ENCODE measurements at regions not wholly inside any gene's neighbourhood (a gene's known extent, or its start where the extent isn't known, plus 50 kb on each side); places are given as distances from the start of the nearest gene placed in this dataset.
"Not testable (repeated sequence)": the region's sequence is repeated elsewhere in the genome, so short reads cannot be mapped to it uniquely, and the experiment has no call there.

DNA sequence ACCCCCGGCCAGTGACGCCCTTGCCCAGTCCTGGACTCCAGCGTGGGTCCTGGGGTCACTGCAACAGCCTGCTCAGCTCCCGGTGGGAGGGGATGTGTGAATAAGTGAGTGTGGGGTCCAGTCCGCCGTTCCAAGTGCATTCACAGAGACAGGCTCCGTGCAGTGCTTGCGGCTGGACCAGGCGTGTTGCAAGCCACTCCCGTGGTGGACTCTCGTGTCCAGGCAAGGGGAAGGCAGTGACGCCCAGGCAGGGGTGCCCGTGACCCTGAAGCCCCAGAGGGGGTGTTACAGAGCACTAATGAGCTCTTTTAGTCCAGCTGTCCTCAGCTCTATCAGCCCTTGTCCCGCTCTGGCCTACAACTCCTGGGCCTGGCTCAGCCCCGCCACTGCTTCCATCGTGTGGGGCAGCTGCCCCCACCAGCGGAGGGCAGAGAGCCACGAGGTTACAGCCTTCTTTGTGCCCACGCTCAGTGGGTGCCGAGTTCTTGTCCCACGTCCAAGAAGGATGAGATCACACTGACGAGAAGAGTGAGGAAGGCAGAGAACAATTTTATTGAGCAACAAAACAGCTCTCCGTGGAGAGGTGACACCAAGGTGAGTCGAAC is 1807.5 kb downstream of the LRRC4C start:
- H2AFZ ChIP-seq (ENCODE audit: low read depth, low read length) = no peak overlapping the region
- H3K36me3 ChIP-seq (replicated peaks; ENCODE audit: low read depth, low read length) = no peaks in the 10 kb centered on the region
- no peaks in the 10 kb centered on the region for H4K20me1 ChIP-seq (ENCODE audit: insufficient read depth, low read length)
- no peaks in the 10 kb centered on the region for H3K79me2 ChIP-seq (ENCODE audit: low read length)
- H3K27me3 ChIP-seq (ENCODE audit: low read depth, low read length) = no peaks in the 10 kb centered on the region
- no peak overlapping the region for H3K4me3 ChIP-seq (ENCODE audit: low read length)
- no peaks in the 10 kb centered on the region for H3K4me1 ChIP-seq (ENCODE audit: low read length)
- TF ChIP-seq EZH2phosphoT487 (IDR thresholded peaks at IDR 0.05; ENCODE audit: low read depth) = no peak
- TF ChIP-seq, protein P1, sequence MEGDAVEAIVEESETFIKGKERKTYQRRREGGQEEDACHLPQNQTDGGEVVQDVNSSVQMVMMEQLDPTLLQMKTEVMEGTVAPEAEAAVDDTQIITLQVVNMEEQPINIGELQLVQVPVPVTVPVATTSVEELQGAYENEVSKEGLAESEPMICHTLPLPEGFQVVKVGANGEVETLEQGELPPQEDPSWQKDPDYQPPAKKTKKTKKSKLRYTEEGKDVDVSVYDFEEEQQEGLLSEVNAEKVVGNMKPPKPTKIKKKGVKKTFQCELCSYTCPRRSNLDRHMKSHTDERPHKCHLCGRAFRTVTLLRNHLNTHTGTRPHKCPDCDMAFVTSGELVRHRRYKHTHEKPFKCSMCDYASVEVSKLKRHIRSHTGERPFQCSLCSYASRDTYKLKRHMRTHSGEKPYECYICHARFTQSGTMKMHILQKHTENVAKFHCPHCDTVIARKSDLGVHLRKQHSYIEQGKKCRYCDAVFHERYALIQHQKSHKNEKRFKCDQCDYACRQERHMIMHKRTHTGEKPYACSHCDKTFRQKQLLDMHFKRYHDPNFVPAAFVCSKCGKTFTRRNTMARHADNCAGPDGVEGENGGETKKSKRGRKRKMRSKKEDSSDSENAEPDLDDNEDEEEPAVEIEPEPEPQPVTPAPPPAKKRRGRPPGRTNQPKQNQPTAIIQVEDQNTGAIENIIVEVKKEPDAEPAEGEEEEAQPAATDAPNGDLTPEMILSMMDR (IDR thresholded peaks at IDR 0.05; ENCODE audit: low read depth, low read length) = no peak
- H3K9ac ChIP-seq (ENCODE audit: low read length) = no peak overlapping the region
- H3K9me3 ChIP-seq (ENCODE audit: insufficient read depth, low read length) = no peaks in the 10 kb centered on the region
- H3K4me2 ChIP-seq (ENCODE audit: low read length) = no peak overlapping the region
- H3K27ac ChIP-seq (ENCODE audit: low read length) = no peak overlapping the region

DNA sequence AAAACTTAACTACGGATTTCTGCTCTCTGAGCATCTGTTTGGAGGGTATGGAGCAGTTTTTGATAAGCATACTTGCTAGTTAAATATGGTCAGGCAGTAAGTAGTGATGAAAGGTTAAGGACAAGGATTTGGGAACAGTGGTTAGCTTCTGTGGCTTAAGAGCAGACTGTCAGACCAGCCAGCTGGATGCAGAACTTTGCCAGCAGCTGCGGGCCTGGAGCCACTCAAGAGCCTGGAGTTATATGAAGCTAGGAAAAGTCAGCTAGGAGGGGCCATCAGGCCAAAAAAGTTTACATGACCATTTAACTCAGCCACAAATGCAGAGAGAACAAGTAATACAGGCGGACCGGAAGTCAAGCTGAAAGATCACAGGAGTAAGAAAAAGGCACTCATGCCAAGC is 1817.7 kb downstream of the LRRC4C start:
- no peak for TF ChIP-seq EZH2phosphoT487 (IDR thresholded peaks at IDR 0.05; ENCODE audit: low read depth)
- TF ChIP-seq, protein P1 (IDR thresholded peaks at IDR 0.05; ENCODE audit: low read depth, low read length) = no peak
- H3K27me3 ChIP-seq (ENCODE audit: low read depth, low read length) = no peaks in the 10 kb centered on the region
- no peak overlapping the region for H3K9ac ChIP-seq (ENCODE audit: low read length)
- no peak overlapping the region for H3K4me2 ChIP-seq (ENCODE audit: low read length)
- no peaks in the 10 kb centered on the region for H3K9me3 ChIP-seq (ENCODE audit: insufficient read depth, low read length)
- H3K36me3 ChIP-seq (replicated peaks; ENCODE audit: low read depth, low read length) = no peaks in the 10 kb centered on the region
- no peak overlapping the region for H2AFZ ChIP-seq (ENCODE audit: low read depth, low read length)
- H3K4me1 ChIP-seq (ENCODE audit: low read length) = no peaks in the 10 kb centered on the region
- no peak overlapping the region for H3K4me3 ChIP-seq (ENCODE audit: low read length)
- no peaks in the 10 kb centered on the region for H3K79me2 ChIP-seq (ENCODE audit: low read length)
- H4K20me1 ChIP-seq (ENCODE audit: insufficient read depth, low read length) = no peaks in the 10 kb centered on the region
- no peak overlapping the region for H3K27ac ChIP-seq (ENCODE audit: low read length)

DNA sequence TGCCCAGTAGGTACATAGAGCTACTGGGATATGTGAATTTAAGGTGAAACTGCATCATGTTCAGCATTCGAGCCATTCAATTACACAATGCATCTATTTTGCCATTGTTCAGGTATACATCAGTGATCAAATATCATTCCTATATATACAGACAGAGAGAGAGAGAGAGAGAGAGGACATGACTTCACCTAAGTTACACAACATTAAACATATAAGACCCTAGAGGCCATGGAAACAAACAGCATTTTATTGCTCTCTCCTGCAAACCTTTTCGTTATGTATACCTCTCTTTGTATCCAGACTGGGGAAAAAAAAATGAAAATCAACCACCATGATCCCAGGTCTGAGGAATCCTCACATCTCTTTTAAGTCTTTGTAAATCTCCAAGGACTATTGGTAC is 1829.1 kb downstream of the LRRC4C start:
- H3K27me3 ChIP-seq (ENCODE audit: low read depth, low read length) = no peaks in the 10 kb centered on the region
- no peak overlapping the region for H3K9ac ChIP-seq (ENCODE audit: low read length)
- H3K4me3 ChIP-seq (ENCODE audit: low read length) = no peak overlapping the region
- no peaks in the 10 kb centered on the region for H3K9me3 ChIP-seq (ENCODE audit: insufficient read depth, low read length)
- H4K20me1 ChIP-seq (ENCODE audit: insufficient read depth, low read length) = no peaks in the 10 kb centered on the region
- no peak overlapping the region for H3K27ac ChIP-seq (ENCODE audit: low read length)
- no peak overlapping the region for H2AFZ ChIP-seq (ENCODE audit: low read depth, low read length)
- TF ChIP-seq, protein P1 (IDR thresholded peaks at IDR 0.05; ENCODE audit: low read depth, low read length) = no peak
- H3K36me3 ChIP-seq (replicated peaks; ENCODE audit: low read depth, low read length) = no peaks in the 10 kb centered on the region
- no peak overlapping the region for H3K4me2 ChIP-seq (ENCODE audit: low read length)
- H3K4me1 ChIP-seq (ENCODE audit: low read length) = no peaks in the 10 kb centered on the region
- no peaks in the 10 kb centered on the region for H3K79me2 ChIP-seq (ENCODE audit: low read length)

DNA sequence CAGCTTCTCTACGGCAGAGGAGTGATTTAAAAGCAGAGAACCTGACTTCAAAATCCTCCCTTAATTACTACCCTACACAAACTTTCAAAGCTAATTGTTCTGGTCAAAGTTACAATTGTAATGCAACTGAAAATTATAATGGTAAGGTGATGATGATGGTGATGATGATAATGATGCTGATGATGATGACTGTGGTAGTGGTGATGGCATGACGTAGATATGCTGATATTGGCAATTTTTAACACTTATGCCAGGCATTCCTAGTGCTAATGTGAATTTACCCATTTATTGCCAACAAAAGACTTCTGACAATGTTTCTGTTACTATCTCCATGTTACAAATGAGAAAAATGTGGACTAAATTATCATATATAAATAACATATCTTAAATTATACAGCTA is 1831.1 kb downstream of the LRRC4C start:
- Histone ChIP-seq H3K4me1 (ENCODE audit: low read length) (no peaks in the 10 kb centered on the region), H3K27ac (ENCODE audit: low read length) (no peak overlapping the region), H3K27me3 (ENCODE audit: low read depth, low read length) (no peaks in the 10 kb centered on the region), H4K20me1 (ENCODE audit: insufficient read depth, low read length) (no peaks in the 10 kb centered on the region), H2AFZ (ENCODE audit: low read depth, low read length) (no peak overlapping the region), H3K4me3 (ENCODE audit: low read length) (no peak overlapping the region), H3K36me3 (replicated peaks; ENCODE audit: low read depth, low read length) (no peaks in the 10 kb centered on the region), H3K79me2 (ENCODE audit: low read length) (no peaks in the 10 kb centered on the region), H3K9ac (ENCODE audit: low read length) (no peak overlapping the region), H3K4me2 (ENCODE audit: low read length) (no peak overlapping the region), H3K9me3 (ENCODE audit: insufficient read depth, low read length) (no peaks in the 10 kb centered on the region)
- TF ChIP-seq EZH2phosphoT487 (IDR thresholded peaks at IDR 0.05; ENCODE audit: low read depth) = no peak
- TF ChIP-seq, protein P1 (IDR thresholded peaks at IDR 0.05; ENCODE audit: low read depth, low read length) = no peak

DNA sequence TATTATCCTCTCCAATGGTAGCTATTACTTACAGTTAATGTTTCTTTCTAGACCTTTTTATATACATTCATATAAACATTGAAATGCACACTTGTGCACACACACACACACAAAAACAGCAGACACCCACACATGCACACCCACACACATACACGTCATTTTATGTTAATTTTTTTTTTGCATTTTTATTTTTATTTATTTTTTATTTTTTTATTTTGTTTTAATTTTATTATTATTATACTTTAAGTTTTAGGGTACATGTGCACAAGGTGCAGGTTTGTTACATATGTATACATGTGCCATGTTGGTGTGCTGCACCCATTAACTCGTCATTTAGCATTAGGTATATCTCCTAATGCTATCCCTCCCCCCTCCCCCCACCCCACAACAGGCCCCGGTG is 1839.1 kb downstream of the LRRC4C start:
- H3K4me1 ChIP-seq (ENCODE audit: low read length); H3K9ac ChIP-seq (ENCODE audit: low read length); H3K27me3 ChIP-seq (ENCODE audit: low read depth, low read length); H3K4me2 ChIP-seq (ENCODE audit: low read length); H3K4me3 ChIP-seq (ENCODE audit: low read length); H3K79me2 ChIP-seq (ENCODE audit: low read length); H3K9me3 ChIP-seq (ENCODE audit: insufficient read depth, low read length); H4K20me1 ChIP-seq (ENCODE audit: insufficient read depth, low read length); H3K36me3 ChIP-seq (replicated peaks; ENCODE audit: low read depth, low read length); H2AFZ ChIP-seq (ENCODE audit: low read depth, low read length); H3K27ac ChIP-seq (ENCODE audit: low read length): not testable (repeated sequence)
